Inflammatory macrophage treated with lipopolysaccharide for 4 hours (primary cell): ENCODE measurements at regions not wholly inside any gene's neighbourhood (a gene's known extent, or its start where the extent isn't known, plus 50 kb on each side); places are given as distances from the start of the nearest gene placed in this dataset.

ENCODE experiments used
- DNase-seq: peaks from one replicate; pipeline ENCODE4 v3.0.0-alpha.2; 2020

GRCh38 chr6:19478992-19479391 is 358.2 kb upstream of the ID4 start:
- DNase-seq, result no peak

DNA sequence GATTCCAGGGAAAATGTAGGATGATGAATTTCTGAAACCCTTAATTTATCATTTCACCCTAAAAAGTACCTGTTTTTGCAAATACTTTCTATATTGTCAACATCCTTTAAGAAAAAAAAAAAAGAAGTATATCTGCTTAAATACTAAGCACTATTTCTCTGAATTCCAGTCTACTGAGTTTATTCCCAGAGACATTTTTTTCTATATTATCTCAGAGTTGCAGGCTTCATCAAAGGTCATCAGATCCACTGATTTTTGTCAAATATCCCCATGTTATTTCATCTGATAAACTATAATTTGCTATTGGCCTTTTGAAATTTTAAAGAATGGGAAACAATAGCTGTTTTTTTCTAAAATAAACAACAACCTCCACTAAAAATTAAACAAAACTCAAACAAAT is 357.6 kb upstream of the ID4 start:
- DNase-seq, result no peak

GRCh38 chr6:19492636-19493405 is 344.3 kb upstream of the ID4 start:
- no peak for DNase-seq

DNA sequence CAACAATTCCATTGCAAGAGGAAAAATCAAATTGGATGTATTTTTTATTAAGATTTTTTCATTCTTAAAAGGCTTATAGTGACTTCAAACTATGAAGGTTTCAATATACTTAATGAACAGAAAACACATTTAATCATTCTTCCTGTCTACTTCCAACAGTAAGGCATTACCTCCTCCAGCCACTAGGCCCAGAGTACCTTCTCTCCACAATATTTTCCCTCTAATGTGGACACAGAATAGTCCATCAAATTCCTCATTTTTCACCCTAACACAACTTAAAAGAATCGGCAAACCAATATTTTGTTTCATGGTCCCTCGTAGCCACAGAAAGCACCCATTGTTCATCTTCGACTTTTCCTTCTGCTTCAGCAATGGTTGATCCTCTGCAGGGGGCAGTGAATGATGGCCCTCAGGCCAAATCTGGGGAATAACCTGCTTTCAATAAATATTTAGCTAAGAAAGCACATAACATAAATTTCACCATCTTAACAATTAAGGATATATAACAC is 335.4 kb upstream of the ID4 start:
- DNase-seq, result no peak

DNA sequence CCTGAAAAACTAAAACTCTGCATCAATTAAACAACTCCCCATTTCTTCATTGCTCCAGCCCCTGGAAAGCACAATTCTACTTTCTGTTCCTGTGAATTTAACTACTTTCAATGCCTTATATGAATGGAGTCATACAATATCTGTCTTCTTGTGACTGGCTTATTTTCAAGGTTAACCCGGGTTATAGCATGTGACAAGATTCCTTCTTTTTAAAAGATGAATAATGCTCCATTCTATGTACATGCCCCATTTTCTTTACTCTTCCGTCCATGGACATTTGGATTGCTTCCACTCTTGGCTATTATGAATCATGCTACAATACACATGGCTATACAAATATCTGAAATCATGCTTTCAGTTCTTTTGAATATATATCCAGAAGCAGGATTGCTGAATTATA is 334.9 kb upstream of the ID4 start:
- DNase-seq, result no peak

DNA sequence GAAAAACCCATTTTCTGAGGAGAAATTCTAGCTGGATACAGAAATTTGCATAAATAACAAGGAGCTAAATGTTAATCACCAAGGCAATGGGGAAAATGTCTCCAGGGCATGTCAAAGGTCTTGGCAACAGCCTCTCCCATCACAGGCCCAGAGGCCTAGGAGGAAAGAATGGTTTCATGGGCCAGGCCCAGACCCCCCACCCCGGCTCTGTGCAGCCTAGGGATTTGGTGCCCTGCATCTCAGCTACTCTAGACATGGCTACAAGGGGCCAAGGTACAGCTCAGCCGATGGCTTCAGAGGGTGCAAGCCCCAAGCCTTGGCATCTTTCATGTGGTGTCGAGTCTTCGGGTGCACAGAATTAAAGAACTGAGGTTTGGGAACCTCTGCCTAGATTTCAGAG is 321.2 kb upstream of the ID4 start:
- DNase-seq, result no peak

DNA sequence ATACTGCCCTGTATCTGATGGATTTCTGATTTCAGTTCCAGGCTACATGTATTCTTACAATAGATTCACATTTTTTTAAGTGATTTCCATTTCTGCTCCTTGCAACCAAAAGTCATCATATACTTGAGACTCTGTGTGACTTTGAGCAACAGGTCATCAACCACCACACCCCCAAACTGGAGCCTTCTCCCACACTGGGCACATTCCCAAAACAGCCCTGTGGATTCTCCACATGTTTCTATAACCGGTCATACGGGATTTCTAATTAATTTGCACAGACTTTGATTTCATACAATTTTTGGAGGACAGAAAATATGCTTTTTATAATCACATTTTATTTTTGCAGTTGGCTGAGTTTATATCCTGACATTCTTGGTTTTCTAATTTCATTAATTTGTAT is 317.2 kb upstream of the ID4 start:
- DNase-seq, result no peak

DNA sequence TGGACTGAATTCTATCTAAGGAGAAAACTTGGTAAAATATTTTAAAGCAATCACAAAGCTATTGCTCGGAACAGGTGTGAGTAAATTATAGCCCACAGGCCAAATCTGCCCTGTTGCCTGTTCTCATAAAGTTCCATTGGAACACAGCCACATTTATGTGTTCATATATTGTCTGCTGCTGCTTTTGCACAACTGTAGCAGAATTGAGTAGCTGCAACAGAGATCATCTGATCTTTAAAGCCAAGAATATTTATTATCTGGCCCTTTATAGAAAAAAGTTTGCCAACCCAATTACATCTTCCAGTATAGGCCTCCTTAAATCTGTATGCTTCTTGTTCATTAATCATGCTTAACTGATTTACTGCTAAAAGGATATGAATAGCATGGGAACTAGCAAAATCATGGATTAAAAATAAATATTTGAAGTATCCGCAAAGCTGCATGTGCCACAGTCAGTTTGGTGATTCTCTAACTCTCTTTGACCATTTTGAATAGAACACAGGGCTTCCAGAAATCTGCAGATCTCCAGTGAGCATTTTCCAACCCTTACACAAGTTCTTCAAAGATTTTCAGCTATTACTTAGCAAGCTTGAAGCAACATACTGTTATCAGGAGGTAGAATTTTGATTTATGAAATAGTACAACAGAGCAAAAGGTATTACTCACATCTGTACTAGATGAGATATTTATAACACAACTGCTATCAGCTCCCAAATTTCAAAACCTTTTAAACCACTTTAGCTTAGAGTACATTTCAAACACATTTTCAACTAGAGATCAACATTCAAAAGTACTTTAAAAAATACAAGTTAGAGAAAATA is 312.6 kb upstream of the ID4 start:
- DNase-seq, result no peak

DNA sequence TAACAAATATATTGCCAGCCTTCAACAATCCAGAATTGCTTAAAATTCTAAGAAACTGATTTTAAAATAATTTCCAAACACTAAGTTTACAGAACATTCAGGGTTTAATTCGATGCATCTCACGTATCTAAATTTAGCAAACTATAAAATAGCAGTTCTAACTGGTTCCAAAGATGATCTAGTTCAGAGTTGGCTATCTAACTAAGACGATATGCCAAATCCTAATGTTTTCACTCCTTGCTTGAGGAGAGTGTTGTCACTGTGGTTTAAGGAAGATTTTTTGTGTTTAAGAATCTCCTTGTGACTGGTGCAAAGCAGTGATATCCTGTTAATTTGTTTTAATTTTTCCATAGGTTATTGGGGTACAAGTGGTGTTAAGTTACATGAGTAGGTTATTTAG is 311.5 kb upstream of the ID4 start:
- no peak for DNase-seq

DNA sequence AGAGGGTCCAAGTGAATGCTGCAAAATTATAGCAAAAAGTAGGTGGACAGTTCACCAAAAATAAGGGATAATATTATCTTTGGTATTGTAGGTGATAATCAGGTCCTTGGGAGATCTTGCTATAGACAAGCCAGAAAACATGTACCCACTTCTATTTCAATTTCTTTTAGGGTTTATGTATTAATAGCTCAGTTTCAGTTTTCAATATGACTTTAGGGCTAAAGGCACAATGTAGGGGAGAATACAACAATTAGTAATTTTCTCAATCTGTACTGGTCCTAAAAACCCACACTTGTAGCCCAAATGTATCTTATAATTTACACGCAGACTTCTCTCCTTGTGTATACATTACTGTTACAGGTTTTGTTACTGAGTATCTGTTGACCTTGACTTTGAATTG is 307.0 kb upstream of the ID4 start:
- no peak for DNase-seq

DNA sequence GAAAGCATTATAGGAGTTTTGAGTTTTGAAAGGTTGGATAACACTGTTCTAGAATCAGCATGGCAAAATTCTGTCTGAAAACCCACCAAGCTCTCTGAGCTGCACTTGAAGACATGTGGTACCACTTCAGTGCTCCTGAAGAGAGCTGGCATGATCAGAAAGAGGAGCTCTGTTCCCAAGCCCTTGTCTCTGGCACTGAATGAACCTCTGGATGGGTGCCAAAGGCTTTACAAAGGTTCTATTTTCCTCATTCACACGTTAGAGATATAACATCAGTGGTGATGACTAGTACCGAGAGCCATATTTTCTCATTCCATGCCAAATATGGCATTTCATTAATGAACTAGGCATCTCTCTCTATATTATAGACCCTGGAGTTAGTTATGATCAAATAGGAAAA is 301.8 kb upstream of the ID4 start:
- no peak for DNase-seq

DNA sequence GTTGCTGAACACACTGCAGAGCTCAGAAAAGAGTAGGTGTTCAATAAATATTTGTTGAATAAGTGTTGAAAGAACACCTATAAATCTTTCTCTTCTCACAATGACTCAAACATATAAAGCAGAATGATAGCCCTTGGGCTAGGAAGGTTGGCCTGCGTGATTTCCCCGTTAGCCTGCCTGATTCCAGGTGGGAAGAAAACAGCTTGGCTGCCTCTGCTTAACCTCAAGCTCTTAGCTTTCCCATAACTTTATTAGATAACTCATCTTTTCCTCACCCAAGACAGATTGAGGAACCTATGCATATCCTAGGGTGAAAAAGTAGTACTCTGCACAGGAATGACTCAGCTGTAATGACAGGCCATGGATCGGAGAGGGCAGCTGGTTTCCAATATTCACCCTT is 300.3 kb upstream of the ID4 start:
- no peak for DNase-seq

- no peak for DNase-seq
Measured at GRCh38 chr6:19538096-19538495, 299.1 kb upstream of the ID4 start.

- no peak for DNase-seq
Measured at GRCh38 chr6:19547507-19547906, 289.7 kb upstream of the ID4 start.

GRCh38 chr6:19549109-19549508 is 288.1 kb upstream of the ID4 start:
- no peak for DNase-seq

- DNase-seq, result no peak
Measured at GRCh38 chr6:19550380-19550779, 286.8 kb upstream of the ID4 start.

DNA sequence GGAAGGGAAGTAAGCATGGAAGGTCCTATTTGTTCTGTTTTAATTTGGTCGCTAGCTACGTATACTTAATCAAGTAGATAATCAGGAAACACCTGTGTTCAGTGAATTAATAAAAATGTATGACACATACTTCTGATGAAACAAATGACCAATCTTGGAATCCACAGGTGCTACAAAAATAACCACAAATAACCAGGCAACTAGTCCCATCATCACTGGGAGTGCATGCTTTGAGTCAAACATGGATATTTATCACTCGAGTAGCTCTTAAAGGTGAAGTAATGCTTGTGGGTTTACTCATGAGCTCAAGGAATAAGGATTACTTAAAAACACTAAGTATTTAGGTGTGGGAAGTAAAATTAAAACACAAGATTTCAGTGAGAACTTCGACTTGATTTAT is 285.6 kb upstream of the ID4 start:
- DNase-seq, result no peak

DNA sequence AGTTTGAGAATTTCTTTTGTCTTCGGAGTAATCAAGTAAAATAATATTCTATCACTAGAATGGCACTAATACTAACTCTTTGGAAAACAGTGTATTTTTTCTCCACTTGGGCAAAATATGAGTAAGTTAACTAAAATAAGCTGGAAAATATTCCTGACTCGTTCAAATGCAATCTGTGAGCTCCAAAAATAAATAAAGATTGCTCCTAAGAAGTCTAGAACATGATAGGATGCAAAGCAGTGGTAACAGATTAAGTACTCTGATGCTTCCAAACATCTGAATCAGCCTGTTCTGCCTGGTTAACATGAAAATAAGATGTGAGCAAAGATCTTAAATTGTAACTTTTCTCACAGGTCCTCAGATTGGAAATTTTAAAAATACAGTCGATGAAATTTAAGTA is 285.1 kb upstream of the ID4 start:
- no peak for DNase-seq

- no peak for DNase-seq
Measured at GRCh38 chr6:19552588-19552987, 284.6 kb upstream of the ID4 start.

GRCh38 chr6:19554356-19555225 is 282.6 kb upstream of the ID4 start:
- DNase-seq, result no peak

DNA sequence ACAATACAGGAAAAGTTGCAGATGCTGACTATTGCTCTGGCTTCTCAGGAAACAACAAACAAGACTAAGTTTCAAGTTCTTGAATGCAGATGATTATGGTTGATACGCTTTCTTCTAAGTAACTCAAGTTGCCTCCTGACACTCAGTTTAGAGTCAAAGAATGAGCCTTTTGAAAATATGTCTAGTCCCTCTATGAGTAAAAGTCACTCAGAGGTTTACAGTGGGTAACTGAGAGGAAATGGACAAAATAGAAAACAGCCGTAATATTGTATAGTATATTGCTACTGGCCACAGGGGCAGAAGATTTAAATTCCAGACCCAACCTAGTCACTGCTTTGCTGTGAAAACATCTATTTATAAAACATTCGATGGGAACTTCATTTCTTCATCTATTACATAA is 280.0 kb upstream of the ID4 start:
- no peak for DNase-seq

GRCh38 chr6:19558201-19558600 is 279.0 kb upstream of the ID4 start:
- DNase-seq, result no peak

DNA sequence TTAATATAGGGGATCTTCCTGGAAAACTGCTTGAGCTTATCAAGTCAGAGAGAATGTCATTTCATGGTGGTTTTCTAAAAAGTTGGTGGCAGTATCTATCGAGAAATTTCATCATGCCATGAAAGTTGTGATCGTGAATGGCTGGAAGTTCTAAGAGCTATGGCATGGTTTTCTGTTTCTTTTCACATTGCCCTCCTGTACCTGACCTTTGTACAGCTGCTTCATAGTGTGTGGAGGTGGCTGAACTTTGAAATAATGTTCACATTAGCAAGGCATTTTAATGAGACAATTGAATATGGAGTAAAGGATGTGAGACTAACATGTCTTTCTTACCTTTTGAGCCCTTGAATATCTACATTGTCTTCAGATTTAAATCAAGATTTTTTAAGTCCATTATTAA is 278.2 kb upstream of the ID4 start:
- DNase-seq, result no peak
